Stimulated activated naive CD8-positive, alpha-beta T cell treated with anti-CD3 and anti-CD28 coated beads, Interleukin-15, Interleukin-2, amounts not matched to agents 100 ng/mL and 50 ng/mL, for 24 hours (primary cell): ENCODE measurements at regions not wholly inside any gene's neighbourhood (a gene's known extent, or its start where the extent isn't known, plus 50 kb on each side); places are given as distances from the start of the nearest gene placed in this dataset.

ENCODE experiments used
- H3K27ac Mint-ChIP-seq: one replicate; pipeline ENCODE4 v1.8.0; 2021; ENCODE audit warnings: mild to moderate bottlenecking, mixed read lengths
- H3K27me3 Mint-ChIP-seq: one replicate; pipeline ENCODE4 v1.8.0; 2021; ENCODE audit warnings: mixed read lengths
- H3K36me3 Mint-ChIP-seq: one replicate; pipeline ENCODE4 v1.8.0; 2021; ENCODE audit warnings: low read depth, mixed read lengths
- H3K4me1 Mint-ChIP-seq: one replicate; pipeline ENCODE4 v1.8.0; 2021; ENCODE audit warnings: low read depth, mixed read lengths
- H3K4me3 Mint-ChIP-seq: one replicate; pipeline ENCODE4 v1.8.0; 2021; ENCODE audit warnings: mild to moderate bottlenecking, mixed read lengths
- H3K9me3 Mint-ChIP-seq: one replicate; pipeline ENCODE4 v1.8.0; 2021; ENCODE audit warnings: mixed read lengths

- Mint-ChIP-seq H3K27ac (no peak overlapping the region), H3K4me1 (no peaks in the 10 kb centered on the region), H3K27me3 (no peaks in the 10 kb centered on the region), H3K9me3 (peaks cover 4% of the 10 kb centered on the region), H3K36me3 (no peaks in the 10 kb centered on the region), H3K4me3 (no peak overlapping the region)
These were observed 449.9 kb downstream of the RNF144B start for GRCh38 chr6:18837013-18837412.

- Mint-ChIP-seq H3K27ac (no peak overlapping the region), H3K4me1 (no peaks in the 10 kb centered on the region), H3K27me3 (no peaks in the 10 kb centered on the region), H3K9me3 (peaks cover 8% of the 10 kb centered on the region), H3K4me3 (no peak overlapping the region), H3K36me3 (no peaks in the 10 kb centered on the region)
These were observed 455.4 kb downstream of the RNF144B start for GRCh38 chr6:18842534-18842933.

- H3K4me1 Mint-ChIP-seq, result no peaks in the 10 kb centered on the region
- no peaks in the 10 kb centered on the region for H3K27me3 Mint-ChIP-seq
- no peak overlapping the region for H3K4me3 Mint-ChIP-seq
- H3K27ac Mint-ChIP-seq, result no peak overlapping the region
- H3K9me3 Mint-ChIP-seq, result peaks cover 13% of the 10 kb centered on the region
- no peaks in the 10 kb centered on the region for H3K36me3 Mint-ChIP-seq
These were observed 458.7 kb downstream of the RNF144B start for GRCh38 chr6:18845896-18846295.

- H3K27ac Mint-ChIP-seq, result no peak overlapping the region
- H3K4me1 Mint-ChIP-seq, result no peaks in the 10 kb centered on the region
- no peaks in the 10 kb centered on the region for H3K27me3 Mint-ChIP-seq
- H3K4me3 Mint-ChIP-seq, result no peak overlapping the region
- peaks cover 13% of the 10 kb centered on the region for H3K9me3 Mint-ChIP-seq
- H3K36me3 Mint-ChIP-seq, result no peaks in the 10 kb centered on the region
These were observed 459.2 kb downstream of the RNF144B start for GRCh38 chr6:18846327-18846726.

GRCh38 chr6:18861204-18861603 is 474.1 kb downstream of the RNF144B start:
- no peak overlapping the region for H3K27ac Mint-ChIP-seq
- H3K9me3 Mint-ChIP-seq, result peaks cover 28% of the 10 kb centered on the region
- no peaks in the 10 kb centered on the region for H3K4me1 Mint-ChIP-seq
- no peaks in the 10 kb centered on the region for H3K36me3 Mint-ChIP-seq
- no peaks in the 10 kb centered on the region for H3K27me3 Mint-ChIP-seq
- H3K4me3 Mint-ChIP-seq, result no peak overlapping the region

GRCh38 chr6:18883268-18883667 is 496.1 kb downstream of the RNF144B start:
- no peaks in the 10 kb centered on the region for H3K4me1 Mint-ChIP-seq
- no peaks in the 10 kb centered on the region for H3K27me3 Mint-ChIP-seq
- H3K9me3 Mint-ChIP-seq, result no peaks in the 10 kb centered on the region
- H3K27ac Mint-ChIP-seq, result no peak overlapping the region
- no peak overlapping the region for H3K4me3 Mint-ChIP-seq
- H3K36me3 Mint-ChIP-seq, result no peaks in the 10 kb centered on the region

GRCh38 chr6:18883851-18884250 is 496.7 kb downstream of the RNF144B start:
- Mint-ChIP-seq H3K27ac (no peak overlapping the region), H3K4me1 (no peaks in the 10 kb centered on the region), H3K4me3 (no peak overlapping the region), H3K27me3 (no peaks in the 10 kb centered on the region), H3K36me3 (no peaks in the 10 kb centered on the region), H3K9me3 (no peaks in the 10 kb centered on the region)

- no peaks in the 10 kb centered on the region for H3K4me1 Mint-ChIP-seq
- H3K9me3 Mint-ChIP-seq, result peaks cover 4% of the 10 kb centered on the region
- H3K36me3 Mint-ChIP-seq, result no peaks in the 10 kb centered on the region
- no peak overlapping the region for H3K4me3 Mint-ChIP-seq
- peaks cover 3% of the 10 kb centered on the region for H3K27me3 Mint-ChIP-seq
- H3K27ac Mint-ChIP-seq, result no peak overlapping the region
These were observed 506.6 kb downstream of the RNF144B start for GRCh38 chr6:18893540-18894269.

GRCh38 chr6:18897350-18897749 is 510.2 kb downstream of the RNF144B start:
- H3K36me3 Mint-ChIP-seq, result no peaks in the 10 kb centered on the region
- H3K9me3 Mint-ChIP-seq, result peaks cover 1% of the 10 kb centered on the region
- H3K4me3 Mint-ChIP-seq, result no peak overlapping the region
- no peak overlapping the region for H3K27ac Mint-ChIP-seq
- no peaks in the 10 kb centered on the region for H3K4me1 Mint-ChIP-seq
- peaks cover 3% of the 10 kb centered on the region for H3K27me3 Mint-ChIP-seq

- Mint-ChIP-seq H3K36me3 (no peaks in the 10 kb centered on the region), H3K27me3 (no peaks in the 10 kb centered on the region), H3K4me3 (no peak overlapping the region), H3K27ac (no peak overlapping the region), H3K4me1 (no peaks in the 10 kb centered on the region), H3K9me3 (no peaks in the 10 kb centered on the region)
These were observed 517.5 kb downstream of the RNF144B start for GRCh38 chr6:18904681-18905080.

- Mint-ChIP-seq H3K36me3 (no peaks in the 10 kb centered on the region), H3K4me3 (no peak overlapping the region), H3K27ac (no peak overlapping the region), H3K27me3 (no peaks in the 10 kb centered on the region), H3K9me3 (no peaks in the 10 kb centered on the region), H3K4me1 (no peaks in the 10 kb centered on the region)
These were observed 533.6 kb downstream of the RNF144B start for GRCh38 chr6:18920701-18921100.

GRCh38 chr6:18931086-18931485 is 543.9 kb downstream of the RNF144B start:
- no peak overlapping the region for H3K4me3 Mint-ChIP-seq
- no peak overlapping the region for H3K27ac Mint-ChIP-seq
- H3K4me1 Mint-ChIP-seq, result no peaks in the 10 kb centered on the region
- no peaks in the 10 kb centered on the region for H3K36me3 Mint-ChIP-seq
- H3K9me3 Mint-ChIP-seq, result no peaks in the 10 kb centered on the region
- no peaks in the 10 kb centered on the region for H3K27me3 Mint-ChIP-seq

- Mint-ChIP-seq H3K27ac (no peak overlapping the region), H3K27me3 (no peaks in the 10 kb centered on the region), H3K4me1 (no peaks in the 10 kb centered on the region), H3K36me3 (no peaks in the 10 kb centered on the region), H3K4me3 (no peak overlapping the region), H3K9me3 (no peaks in the 10 kb centered on the region)
These were observed 571.0 kb downstream of the RNF144B start for GRCh38 chr6:18958146-18958545.

- Mint-ChIP-seq H3K9me3 (peaks cover 12% of the 10 kb centered on the region), H3K4me3 (no peak overlapping the region), H3K36me3 (no peaks in the 10 kb centered on the region), H3K27ac (no peak overlapping the region), H3K4me1 (no peaks in the 10 kb centered on the region), H3K27me3 (no peaks in the 10 kb centered on the region)
These were observed 574.4 kb downstream of the RNF144B start for GRCh38 chr6:18961566-18961965.

GRCh38 chr6:18962361-18962905 is 575.3 kb downstream of the RNF144B start:
- H3K36me3 Mint-ChIP-seq, result no peaks in the 10 kb centered on the region
- no peak overlapping the region for H3K27ac Mint-ChIP-seq
- no peaks in the 10 kb centered on the region for H3K4me1 Mint-ChIP-seq
- no peak overlapping the region for H3K4me3 Mint-ChIP-seq
- H3K9me3 Mint-ChIP-seq, result peaks cover 12% of the 10 kb centered on the region
- no peaks in the 10 kb centered on the region for H3K27me3 Mint-ChIP-seq

- Mint-ChIP-seq H3K4me1 (no peaks in the 10 kb centered on the region), H3K36me3 (no peaks in the 10 kb centered on the region), H3K9me3 (peaks cover 19% of the 10 kb centered on the region), H3K27ac (no peak overlapping the region), H3K4me3 (no peak overlapping the region), H3K27me3 (no peaks in the 10 kb centered on the region)
These were observed 576.3 kb downstream of the RNF144B start for GRCh38 chr6:18963439-18963838.
